ENCODE measurements at regions not wholly inside any gene's neighbourhood (a gene's known extent, or its start where the extent isn't known, plus 50 kb on each side); places are given as distances from the start of the nearest gene placed in this dataset.

- H3K27ac Mint-ChIP-seq = no peak overlapping the region
- ChIA-PET POLR2A (no interaction called here), CTCF (no interaction called here)
- DNase-seq (ENCODE audit: low spot score) (no peak), ATAC-seq (no peak)
- H3K9me3 Mint-ChIP-seq = peaks cover 15% of the 10 kb centered on the region
- H3K4me1 Mint-ChIP-seq = peaks cover 10% of the 10 kb centered on the region
- H3K36me3 Mint-ChIP-seq = peaks cover 5% of the 10 kb centered on the region
- H3K27me3 Mint-ChIP-seq (ENCODE audit: low read depth) = peaks cover 9% of the 10 kb centered on the region
- H3K4me3 Mint-ChIP-seq = no peak overlapping the region
- TF ChIP-seq RORB (CRISPR knock-in tag; IDR thresholded peaks at IDR 0.05) (no peak), ZNF512 (CRISPR knock-in tag; IDR thresholded peaks at IDR 0.05; ENCODE audit: borderline replicate concordance) (no peak), ATF2 (CRISPR knock-in tag; IDR thresholded peaks at IDR 0.05; ENCODE audit: borderline replicate concordance, low read depth) (no peak), ZNF281 (CRISPR knock-in tag; IDR thresholded peaks at IDR 0.05) (no peak), MXD4 (CRISPR knock-in tag; IDR thresholded peaks at IDR 0.05; ENCODE audit: borderline replicate concordance) (no peak), FOXK1 (CRISPR knock-in tag; IDR thresholded peaks at IDR 0.05) (no peak), ZNF219 (CRISPR knock-in tag; IDR thresholded peaks at IDR 0.05; ENCODE audit: borderline replicate concordance) (no peak), ZNF138 (CRISPR knock-in tag; conservative IDR thresholded peaks at IDR 0.05) (no peak), E2F1 (CRISPR knock-in tag; IDR thresholded peaks at IDR 0.05) (no peak), PRDM15 (CRISPR knock-in tag; IDR thresholded peaks at IDR 0.05) (no peak), ZBTB43 (CRISPR knock-in tag; IDR thresholded peaks at IDR 0.05) (no peak), FOXP4 (CRISPR knock-in tag; IDR thresholded peaks at IDR 0.05) (no peak), ZNF121 (CRISPR knock-in tag; IDR thresholded peaks at IDR 0.05) (no peak), MYBL2 (CRISPR knock-in tag; IDR thresholded peaks at IDR 0.05) (no peak), ATF3 (CRISPR knock-in tag; conservative IDR thresholded peaks at IDR 0.05) (no peak), STAT6 (CRISPR knock-in tag; conservative IDR thresholded peaks at IDR 0.05; ENCODE audit: low read depth) (no peak), IRF2 (CRISPR knock-in tag; IDR thresholded peaks at IDR 0.05; ENCODE audit: borderline replicate concordance, low read depth) (no peak), ERG (CRISPR knock-in tag; IDR thresholded peaks at IDR 0.05) (no peak), CREB1 (CRISPR knock-in tag; IDR thresholded peaks at IDR 0.05) (no peak)
Observed at GRCh38 chr6:14512246-14512645, 394.7 kb downstream of the CD83 start.
